GM10266 (cell line): ENCODE measurements at regions not wholly inside any gene's neighbourhood (a gene's known extent, or its start where the extent isn't known, plus 50 kb on each side); places are given as distances from the start of the nearest gene placed in this dataset.

ENCODE experiments used
- DNase-seq: peaks from one replicate; pipeline ENCODE4 v3.0.0; 2012; ENCODE audit errors: extremely low spot score
- CTCF ChIP-seq: IDR thresholded peaks from 2 replicates; pipeline ENCODE4 v1.5.1; 2012; ENCODE audit warnings: mild to moderate bottlenecking, low read depth; ENCODE audit not compliant: control insufficient read depth, insufficient read depth; ENCODE audit errors: missing control alignments

- DNase-seq, result no peak
- TF ChIP-seq CTCF, result no peak
These were observed 488.1 kb upstream of the HTR2C start for GRCh38 chrX:114095789-114096188.

GRCh38 chrX:114087543-114087942 lies 496.3 kb upstream of the HTR2C start:
- TF ChIP-seq CTCF, result no peak
- DNase-seq, result no peak

- DNase-seq, result no peak
- TF ChIP-seq CTCF, result no peak
These were observed 506.1 kb upstream of the HTR2C start for GRCh38 chrX:114077773-114078172.

GRCh38 chrX:114075073-114075673 lies 508.7 kb upstream of the HTR2C start:
- DNase-seq, result no peak
- TF ChIP-seq CTCF, result no peak

- no peak for DNase-seq
These were observed 510.0 kb upstream of the HTR2C start for GRCh38 chrX:114073926-114074325.

GRCh38 chrX:114071412-114071811 lies 512.5 kb upstream of the HTR2C start:
- no peak for DNase-seq

More at GRCh38 chrX:114073926-114074325, 510.0 kb upstream of the HTR2C start:
- no peak for TF ChIP-seq CTCF

More at GRCh38 chrX:114071412-114071811, 512.5 kb upstream of the HTR2C start:
- no peak for TF ChIP-seq CTCF
